Panc1 (cell line): ENCODE measurements at regions not wholly inside any gene's neighbourhood (a gene's known extent, or its start where the extent isn't known, plus 50 kb on each side); places are given as distances from the start of the nearest gene placed in this dataset.
A peak's percentile ranks its signal among the peaks of the same experiment; 100 is the strongest.

ENCODE experiments used
- ATAC-seq: fragments of 200-7000 bp; cut with Tn5 transposase; 2 replicates; pipeline ENCODE4 v1.9.1; 2020; ENCODE audit warnings: mild to moderate bottlenecking, moderate library complexity
- BruUV-seq: library from RNA; stranded (reverse); fragments of 400-500 nt; replicated peaks from 2 replicates; lab custom pipeline; 2021; lab: Mats Ljungman, UMichigan
- CTCF ChIA-PET: fragments of 300-600 bp; sonication (Branson Sonifier 250); formaldehyde crosslinking; loops from one replicate; lab custom pipeline; 2022; ENCODE audit warnings: antibody characterized with exemption; lab: Charles Lee
- POLR2A ChIA-PET: fragments of 300-600 bp; sonication (Branson Sonifier 250); formaldehyde crosslinking; loops from one replicate; lab custom pipeline; 2022; ENCODE audit warnings: antibody characterized with exemption; lab: Charles Lee
- DNase-seq: peaks from one replicate; pipeline ENCODE4 v3.0.0-alpha.2; 2010; ENCODE audit warnings: low read depth, low spot score
- H3K27ac ChIP-seq: 2 replicates; pipeline ENCODE4 v1.5.1; 2011; ENCODE audit warnings: mild to moderate bottlenecking, low read length, inconsistent platforms
- H3K27me3 ChIP-seq: fragments of 200-500 bp; sonication (Bioruptor generic); 2 replicates; pipeline ENCODE4 v1.6.0; 2014; ENCODE audit warnings: low read length, inconsistent platforms; ENCODE audit not compliant: control insufficient read depth, insufficient read depth
- H3K36me3 ChIP-seq: fragments of 200-500 bp; sonication (Bioruptor generic); 2 replicates; pipeline ENCODE4 v1.5.1; 2014; ENCODE audit warnings: inconsistent platforms, mild to moderate bottlenecking, low read length, moderate library complexity; ENCODE audit not compliant: control insufficient read depth, insufficient read depth
- H3K4me1 ChIP-seq: 2 replicates; pipeline ENCODE4 v1.5.1; 2011; ENCODE audit warnings: inconsistent platforms, mild to moderate bottlenecking, low read length, moderate library complexity; ENCODE audit not compliant: control insufficient read depth, insufficient read depth
- H3K4me3 ChIP-seq, 2 experiments: 2 replicates each; pipeline ENCODE4 v1.5.1; 2011 to 2012; ENCODE audit warnings: low read depth in 2 of 2, low read length in 2 of 2, mild to moderate bottlenecking in 2 of 2, inconsistent platforms in 1 of 2, moderate library complexity in 1 of 2
- H3K9me3 ChIP-seq: fragments of 200-500 bp; sonication (Bioruptor generic); 2 replicates; pipeline ENCODE4 v1.5.1; 2014; ENCODE audit warnings: low read depth, mild to moderate bottlenecking, inconsistent platforms, low read length, moderate library complexity; ENCODE audit not compliant: control insufficient read depth, insufficient read depth
- POLR2AphosphoS5 ChIP-seq: IDR thresholded peaks from 2 replicates; pipeline ENCODE4 v1.6.1; 2012; ENCODE audit warnings: mild to moderate bottlenecking, low read depth, low read length, moderate library complexity
- SIN3A ChIP-seq: IDR thresholded peaks from 2 replicates; pipeline ENCODE4 v1.6.1; 2012; ENCODE audit warnings: low read depth, mild to moderate bottlenecking, low read length, moderate library complexity, borderline replicate concordance; ENCODE audit not compliant: insufficient read depth
- TCF7L2 ChIP-seq: IDR thresholded peaks from 2 replicates; pipeline ENCODE4 v1.6.1; 2011; ENCODE audit warnings: mild to moderate bottlenecking, low read depth, low read length, inconsistent platforms
- in situ Hi-C: cut with HindIII; loops from 2 replicates; pipeline ENCODE4 v1.10.0; 2016; ENCODE audit warnings: low sequenced_read_pairs, low pct_unique_long_range_greater_than_20kb
- intact Hi-C: fragments of 100-400 bp; cut with micrococcal nuclease; formaldehyde crosslinking; loops from one replicate; pipeline ENCODE4 v1.10.0; 2022; ENCODE audit not compliant: unreplicated experiment
- TF ChIP-seq, protein P1 (sequence below), 2 experiments: IDR thresholded peaks; 2 replicates each; pipeline ENCODE4 v1.6.1; 2011 to 2012; ENCODE audit warnings: low read depth in 2 of 2, control low read depth in 1 of 2, low read length in 1 of 2, mild to moderate bottlenecking in 1 of 2, moderate library complexity in 1 of 2; ENCODE audit not compliant: insufficient read depth in 1 of 2
- TF ChIP-seq, protein P2 (sequence below): fragments of 450-650 bp; IDR thresholded peaks from 2 replicates; pipeline ENCODE4 v1.5.1; 2017; ENCODE audit warnings: mild to moderate bottlenecking

DNA sequence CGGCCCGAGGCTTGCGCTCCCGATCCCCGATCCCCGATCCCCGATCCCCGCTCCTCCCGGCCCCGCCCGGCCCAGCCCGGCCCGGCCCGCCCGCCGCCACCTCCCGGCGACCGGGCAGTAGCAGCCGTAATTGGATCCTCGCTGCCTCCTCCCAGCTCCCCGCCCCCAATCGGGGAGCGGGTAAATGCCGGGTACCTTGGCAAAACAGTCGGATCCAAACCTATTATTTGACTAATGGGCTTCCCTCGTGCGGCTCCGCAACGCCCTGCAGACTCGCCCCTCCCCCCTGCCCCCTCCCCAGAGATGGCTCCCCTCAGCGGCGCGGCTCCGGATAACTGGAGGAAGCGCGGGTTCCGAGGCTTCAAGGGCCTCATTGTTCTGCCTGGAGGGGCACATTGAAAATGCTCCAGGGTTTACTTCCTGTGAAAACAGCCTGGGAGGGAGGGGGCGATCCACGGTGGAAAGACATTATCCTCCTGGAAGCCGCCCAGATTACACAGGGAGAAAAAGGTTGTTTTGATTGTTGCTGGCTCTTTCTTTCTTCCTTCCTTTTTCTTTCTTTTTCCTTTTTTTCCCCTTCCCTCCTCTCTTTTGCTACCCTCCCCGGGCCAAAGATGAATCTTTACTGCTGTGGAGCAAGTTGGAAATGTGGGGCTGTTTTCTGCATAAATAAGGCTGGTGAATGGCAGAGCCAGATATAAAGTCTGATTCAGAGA, 94.7 kb upstream of the ZMIZ1 start:
- in situ Hi-C loops = no loop called here
- intact Hi-C loops = loop anchor here (2.0 to 10.0 kb wide), 3 partner anchors 93 to 309 kb away; no protein-coding TSS in a partner anchor
- peak; percentile 78 for ATAC-seq
- no peak for TF ChIP-seq TCF7L2
- TF ChIP-seq, protein P1, sequence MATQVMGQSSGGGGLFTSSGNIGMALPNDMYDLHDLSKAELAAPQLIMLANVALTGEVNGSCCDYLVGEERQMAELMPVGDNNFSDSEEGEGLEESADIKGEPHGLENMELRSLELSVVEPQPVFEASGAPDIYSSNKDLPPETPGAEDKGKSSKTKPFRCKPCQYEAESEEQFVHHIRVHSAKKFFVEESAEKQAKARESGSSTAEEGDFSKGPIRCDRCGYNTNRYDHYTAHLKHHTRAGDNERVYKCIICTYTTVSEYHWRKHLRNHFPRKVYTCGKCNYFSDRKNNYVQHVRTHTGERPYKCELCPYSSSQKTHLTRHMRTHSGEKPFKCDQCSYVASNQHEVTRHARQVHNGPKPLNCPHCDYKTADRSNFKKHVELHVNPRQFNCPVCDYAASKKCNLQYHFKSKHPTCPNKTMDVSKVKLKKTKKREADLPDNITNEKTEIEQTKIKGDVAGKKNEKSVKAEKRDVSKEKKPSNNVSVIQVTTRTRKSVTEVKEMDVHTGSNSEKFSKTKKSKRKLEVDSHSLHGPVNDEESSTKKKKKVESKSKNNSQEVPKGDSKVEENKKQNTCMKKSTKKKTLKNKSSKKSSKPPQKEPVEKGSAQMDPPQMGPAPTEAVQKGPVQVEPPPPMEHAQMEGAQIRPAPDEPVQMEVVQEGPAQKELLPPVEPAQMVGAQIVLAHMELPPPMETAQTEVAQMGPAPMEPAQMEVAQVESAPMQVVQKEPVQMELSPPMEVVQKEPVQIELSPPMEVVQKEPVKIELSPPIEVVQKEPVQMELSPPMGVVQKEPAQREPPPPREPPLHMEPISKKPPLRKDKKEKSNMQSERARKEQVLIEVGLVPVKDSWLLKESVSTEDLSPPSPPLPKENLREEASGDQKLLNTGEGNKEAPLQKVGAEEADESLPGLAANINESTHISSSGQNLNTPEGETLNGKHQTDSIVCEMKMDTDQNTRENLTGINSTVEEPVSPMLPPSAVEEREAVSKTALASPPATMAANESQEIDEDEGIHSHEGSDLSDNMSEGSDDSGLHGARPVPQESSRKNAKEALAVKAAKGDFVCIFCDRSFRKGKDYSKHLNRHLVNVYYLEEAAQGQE (IDR thresholded peaks at IDR 0.05; ENCODE audit: insufficient read depth in 1 of 2, low read depth in 2 of 2, low read length in 1 of 2) = no peak
- TF ChIP-seq, protein P2, sequence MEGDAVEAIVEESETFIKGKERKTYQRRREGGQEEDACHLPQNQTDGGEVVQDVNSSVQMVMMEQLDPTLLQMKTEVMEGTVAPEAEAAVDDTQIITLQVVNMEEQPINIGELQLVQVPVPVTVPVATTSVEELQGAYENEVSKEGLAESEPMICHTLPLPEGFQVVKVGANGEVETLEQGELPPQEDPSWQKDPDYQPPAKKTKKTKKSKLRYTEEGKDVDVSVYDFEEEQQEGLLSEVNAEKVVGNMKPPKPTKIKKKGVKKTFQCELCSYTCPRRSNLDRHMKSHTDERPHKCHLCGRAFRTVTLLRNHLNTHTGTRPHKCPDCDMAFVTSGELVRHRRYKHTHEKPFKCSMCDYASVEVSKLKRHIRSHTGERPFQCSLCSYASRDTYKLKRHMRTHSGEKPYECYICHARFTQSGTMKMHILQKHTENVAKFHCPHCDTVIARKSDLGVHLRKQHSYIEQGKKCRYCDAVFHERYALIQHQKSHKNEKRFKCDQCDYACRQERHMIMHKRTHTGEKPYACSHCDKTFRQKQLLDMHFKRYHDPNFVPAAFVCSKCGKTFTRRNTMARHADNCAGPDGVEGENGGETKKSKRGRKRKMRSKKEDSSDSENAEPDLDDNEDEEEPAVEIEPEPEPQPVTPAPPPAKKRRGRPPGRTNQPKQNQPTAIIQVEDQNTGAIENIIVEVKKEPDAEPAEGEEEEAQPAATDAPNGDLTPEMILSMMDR = no peak
- TF ChIP-seq SIN3A = no peak
- peak; percentile 47; the same call in 1 of the 2 replicates for TF ChIP-seq POLR2AphosphoS5
- POLR2A ChIA-PET = interaction anchor here (0.6 to 1.1 kb wide), 4 partner anchors 10 to 168 kb away, joined by 3 to 21 read pairs (median 9); no protein-coding TSS in a partner anchor
- no peaks in the 10 kb centered on the region for H3K27me3 ChIP-seq
- H3K36me3 ChIP-seq = no peaks in the 10 kb centered on the region
- no peaks in the 10 kb centered on the region for H3K9me3 ChIP-seq
- CTCF ChIA-PET = interaction anchor here (0.6 to 2.4 kb wide), 5 partner anchors 10 to 128 kb away, joined by 3 to 11 read pairs (median 3); no protein-coding TSS in a partner anchor
- peaks cover 30% of the 10 kb centered on the region for H3K4me1 ChIP-seq
- DNase-seq = peak; percentile 28
- peak overlapping the region; percentile 44 to 56 for H3K4me3 ChIP-seq
- H3K27ac ChIP-seq = peak overlapping the region; percentile 99
- no TSS peak for BruUV-seq

DNA sequence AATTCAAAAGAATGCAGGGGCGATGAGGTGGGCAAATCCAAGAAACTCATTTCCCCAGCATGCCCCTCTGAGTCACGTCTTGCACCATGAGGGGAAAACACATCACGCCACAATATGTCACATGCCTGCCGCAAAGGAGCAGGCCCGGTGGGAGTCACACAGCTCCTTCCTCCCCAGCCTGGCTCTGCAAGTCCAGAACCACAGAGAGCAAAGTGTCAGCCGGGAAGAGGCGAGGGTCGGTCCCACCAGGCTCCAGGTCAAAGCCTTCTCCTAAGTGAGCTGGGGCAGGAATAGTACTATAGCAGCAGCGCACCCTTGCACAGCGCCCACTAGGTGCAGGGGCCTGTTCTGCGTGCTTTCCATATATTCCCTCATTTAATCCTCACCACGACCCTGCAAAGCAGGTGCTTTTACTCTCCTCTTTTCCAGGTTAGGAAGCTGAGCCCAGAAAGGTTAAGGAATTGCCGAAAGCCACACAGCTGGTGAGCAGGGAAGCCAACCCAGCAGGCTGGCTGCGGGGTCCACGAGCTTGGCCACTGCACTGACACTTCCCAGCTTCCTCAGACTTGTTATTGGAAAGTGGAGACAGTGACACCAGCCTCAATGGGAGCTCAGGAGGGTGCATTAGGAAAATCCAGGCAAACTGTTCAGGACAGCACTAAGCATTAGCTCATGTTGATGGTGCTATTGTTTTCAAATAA, 94.0 kb upstream of the ZMIZ1 start:
- in situ Hi-C loops = no loop called here
- Histone ChIP-seq H3K9me3 (no peaks in the 10 kb centered on the region), H3K27ac (peak overlapping the region; percentile 99), H3K4me1 (peaks cover 28% of the 10 kb centered on the region), H3K36me3 (no peaks in the 10 kb centered on the region), H3K27me3 (no peaks in the 10 kb centered on the region), H3K4me3 (peak overlapping the region; percentile 44 to 56)
- CTCF ChIA-PET = interaction anchor here (0.7 to 2.4 kb wide), 4 partner anchors 11 to 1271 kb away, joined by 3 to 11 read pairs (median 6); no protein-coding TSS in a partner anchor
- no TSS peak for BruUV-seq
- DNase-seq (peak; percentile 68), ATAC-seq (peak; percentile 45)
- intact Hi-C loops = loop anchor here (2.0 to 10.0 kb wide), 3 partner anchors 92 to 310 kb away; no protein-coding TSS in a partner anchor
- POLR2A ChIA-PET = interaction anchor here (1.1 kb wide), 1 partner anchor 14 kb away, joined by 3 read pairs; no protein-coding TSS in a partner anchor
- TF ChIP-seq TCF7L2 = no peak
- TF ChIP-seq, protein P2 = peak; percentile 99
